Esophagus muscularis mucosa (tissue), 4 donors: ENCODE measurements at regions not wholly inside any gene's neighbourhood (a gene's known extent, or its start where the extent isn't known, plus 50 kb on each side); places are given as distances from the start of the nearest gene placed in this dataset.

ENCODE experiments used
- EP300 ChIP-seq: sonication (generic); formaldehyde crosslinking; IDR thresholded peaks from one replicate; pipeline ENCODE4 v1.6.1; 2017; ENCODE audit warnings: antibody characterized with exemption
- POLR2A ChIP-seq: fragments of 450-650 bp; IDR thresholded peaks from one replicate; pipeline ENCODE4 v1.6.1; 2017; ENCODE audit warnings: antibody characterized with exemption, moderate library complexity, mild to moderate bottlenecking, low read depth
- TF ChIP-seq, protein P1 (sequence below), 3 experiments: fragments of 200-600 bp in 2 of 3; fragments of 450-650 bp in 1 of 3; sonication (generic) in 2 of 3; IDR thresholded peaks; one replicate each; pipeline ENCODE4 v1.5.1; 2017 to 2019; ENCODE audit warnings: antibody characterized with exemption in 3 of 3, mild to moderate bottlenecking in 2 of 3, moderate library complexity in 1 of 3

DNA sequence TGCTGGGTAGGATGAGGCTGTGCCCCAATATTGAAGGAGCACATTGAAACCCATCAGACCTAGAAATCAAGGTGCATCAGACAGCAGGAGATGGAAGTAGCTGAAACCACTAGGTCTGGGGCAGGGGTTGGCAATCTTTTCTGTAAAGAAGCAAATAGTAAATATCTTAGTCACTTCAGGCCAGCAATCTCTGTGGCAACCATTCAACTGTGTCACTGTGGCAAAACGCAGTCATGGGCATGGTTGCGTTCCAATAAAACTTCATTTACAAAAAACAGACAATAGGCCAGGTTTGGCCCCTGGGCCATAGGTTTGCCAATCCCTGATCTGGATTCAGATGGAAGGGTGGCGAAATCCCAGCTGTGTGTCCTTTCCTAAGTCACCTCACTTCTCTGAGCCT, 397.3 kb downstream of the MED13L start:
- TF ChIP-seq, protein P1, sequence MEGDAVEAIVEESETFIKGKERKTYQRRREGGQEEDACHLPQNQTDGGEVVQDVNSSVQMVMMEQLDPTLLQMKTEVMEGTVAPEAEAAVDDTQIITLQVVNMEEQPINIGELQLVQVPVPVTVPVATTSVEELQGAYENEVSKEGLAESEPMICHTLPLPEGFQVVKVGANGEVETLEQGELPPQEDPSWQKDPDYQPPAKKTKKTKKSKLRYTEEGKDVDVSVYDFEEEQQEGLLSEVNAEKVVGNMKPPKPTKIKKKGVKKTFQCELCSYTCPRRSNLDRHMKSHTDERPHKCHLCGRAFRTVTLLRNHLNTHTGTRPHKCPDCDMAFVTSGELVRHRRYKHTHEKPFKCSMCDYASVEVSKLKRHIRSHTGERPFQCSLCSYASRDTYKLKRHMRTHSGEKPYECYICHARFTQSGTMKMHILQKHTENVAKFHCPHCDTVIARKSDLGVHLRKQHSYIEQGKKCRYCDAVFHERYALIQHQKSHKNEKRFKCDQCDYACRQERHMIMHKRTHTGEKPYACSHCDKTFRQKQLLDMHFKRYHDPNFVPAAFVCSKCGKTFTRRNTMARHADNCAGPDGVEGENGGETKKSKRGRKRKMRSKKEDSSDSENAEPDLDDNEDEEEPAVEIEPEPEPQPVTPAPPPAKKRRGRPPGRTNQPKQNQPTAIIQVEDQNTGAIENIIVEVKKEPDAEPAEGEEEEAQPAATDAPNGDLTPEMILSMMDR (IDR thresholded peaks at IDR 0.05): no peak
- no peak for TF ChIP-seq EP300
- TF ChIP-seq POLR2A: no peak
